Activated naive CD4-positive, alpha-beta T cell treated with anti-CD3 and anti-CD28 coated beads, Interleukin-2, amount 10 ng/mL, durations not matched to agents 7 days and 5 days (primary cell): ENCODE measurements at regions not wholly inside any gene's neighbourhood (a gene's known extent, or its start where the extent isn't known, plus 50 kb on each side); places are given as distances from the start of the nearest gene placed in this dataset.
"Not testable (repeated sequence)": the region's sequence is repeated elsewhere in the genome, so short reads cannot be mapped to it uniquely, and the experiment has no call there.

Source experiments
- CTCF ChIA-PET: fragments of 350-600 bp; sonication (Branson Sonifier 250); formaldehyde crosslinking; loops from one replicate; lab custom pipeline; 2021; ENCODE audit warnings: antibody characterized with exemption; lab: Charles Lee
- DNase-seq: peaks from one replicate; pipeline ENCODE4 v3.0.0-alpha.2; 2020
- H3K27ac Mint-ChIP-seq: one replicate; pipeline ENCODE4 v1.8.0; 2021; ENCODE audit warnings: mild to moderate bottlenecking, moderate library complexity, mixed read lengths
- H3K27me3 Mint-ChIP-seq: one replicate; pipeline ENCODE4 v1.8.0; 2021; ENCODE audit warnings: mild to moderate bottlenecking, mixed read lengths
- H3K36me3 Mint-ChIP-seq: one replicate; pipeline ENCODE4 v1.8.0; 2021; ENCODE audit warnings: mixed read lengths
- H3K4me1 Mint-ChIP-seq: one replicate; pipeline ENCODE4 v1.8.0; 2021; ENCODE audit warnings: mixed read lengths
- H3K4me3 Mint-ChIP-seq: one replicate; pipeline ENCODE4 v1.8.0; 2021; ENCODE audit warnings: mild to moderate bottlenecking, moderate library complexity, mixed read lengths
- H3K9me3 Mint-ChIP-seq: one replicate; pipeline ENCODE4 v1.8.0; 2021; ENCODE audit warnings: mixed read lengths

DNA sequence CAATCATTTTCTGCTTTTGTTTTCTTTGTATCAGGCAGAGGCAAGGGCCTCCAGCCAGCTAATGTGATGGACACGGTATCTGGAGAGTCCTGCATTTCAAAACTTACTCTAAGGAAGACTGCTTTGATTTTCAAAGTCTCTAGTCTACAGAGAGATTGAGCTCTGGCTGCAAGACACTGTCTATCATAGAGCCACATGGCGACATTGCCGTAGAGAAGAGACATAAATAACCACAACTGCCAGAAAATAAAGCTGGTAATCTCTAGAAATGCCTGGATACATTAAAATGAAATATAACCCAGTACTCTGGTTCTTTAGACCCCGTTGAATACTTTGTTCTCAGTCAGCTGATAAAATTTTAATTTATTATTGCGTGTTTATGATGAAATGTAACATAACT lies 90.8 kb downstream of the OTUD1 start:
- peaks cover 8% of the 10 kb centered on the region for H3K4me1 Mint-ChIP-seq
- CTCF ChIA-PET = interaction anchor here (1.0 to 7.5 kb wide), 10 partner anchors 9 to 236 kb away, joined by 3 to 78 read pairs (median 6); no protein-coding TSS in a partner anchor

GRCh38 chr10:23530079-23530478 lies 91.2 kb downstream of the OTUD1 start:
- CTCF ChIA-PET = interaction anchor here (1.1 to 7.5 kb wide), 8 partner anchors 9 to 236 kb away, joined by 3 to 78 read pairs (median 9); no protein-coding TSS in a partner anchor
- Mint-ChIP-seq H3K4me3 (no peak overlapping the region), H3K9me3 (no peaks in the 10 kb centered on the region), H3K27ac (no peak overlapping the region), H3K27me3 (no peaks in the 10 kb centered on the region), H3K4me1 (peaks cover 9% of the 10 kb centered on the region), H3K36me3 (no peaks in the 10 kb centered on the region)
- no peak for DNase-seq

More for the DNA sequence above, 90.8 kb downstream of the OTUD1 start:
- Mint-ChIP-seq H3K36me3 (no peaks in the 10 kb centered on the region), H3K4me3 (no peak overlapping the region), H3K27me3 (no peaks in the 10 kb centered on the region), H3K9me3 (no peaks in the 10 kb centered on the region), H3K27ac (no peak overlapping the region)
- DNase-seq = no peak

DNA sequence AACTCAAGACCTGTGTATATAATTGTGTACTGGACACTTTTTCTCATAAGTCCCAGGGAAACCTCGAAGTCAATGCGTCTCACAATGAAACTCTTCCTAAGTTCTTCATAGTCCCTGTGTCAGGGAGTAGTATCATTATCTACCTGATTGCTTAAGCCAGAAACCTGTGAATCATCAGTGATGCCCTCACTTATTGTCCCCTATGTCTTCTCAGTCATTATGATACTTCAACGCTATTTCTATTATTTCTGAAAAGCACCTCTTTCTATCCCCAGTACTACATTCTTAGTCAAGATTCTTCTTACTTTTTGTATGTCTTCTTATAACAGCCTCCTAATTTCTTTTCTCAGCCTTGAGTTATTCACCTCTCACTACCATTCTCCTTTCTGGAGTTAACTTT lies 94.3 kb downstream of the OTUD1 start:
- Mint-ChIP-seq H3K4me3 (no peak overlapping the region), H3K4me1 (peaks cover 18% of the 10 kb centered on the region), H3K36me3 (peaks cover 3% of the 10 kb centered on the region), H3K9me3 (no peaks in the 10 kb centered on the region), H3K27me3 (no peaks in the 10 kb centered on the region), H3K27ac (peak overlapping the region; percentile 12)
- CTCF ChIA-PET = no interaction called here
- no peak for DNase-seq

GRCh38 chr10:23534326-23534725 lies 95.5 kb downstream of the OTUD1 start:
- H3K27ac Mint-ChIP-seq = peak overlapping the region; percentile 0
- no peaks in the 10 kb centered on the region for H3K27me3 Mint-ChIP-seq
- peak; percentile 24 for DNase-seq
- peaks cover 4% of the 10 kb centered on the region for H3K36me3 Mint-ChIP-seq
- H3K4me1 Mint-ChIP-seq = peaks cover 25% of the 10 kb centered on the region
- CTCF ChIA-PET = interaction anchor here (1.0 kb wide), 1 partner anchor 220 kb away, joined by 4 read pairs; no protein-coding TSS in a partner anchor
- H3K4me3 Mint-ChIP-seq = no peak overlapping the region
- H3K9me3 Mint-ChIP-seq = no peaks in the 10 kb centered on the region

GRCh38 chr10:23534761-23535160 lies 95.9 kb downstream of the OTUD1 start:
- peaks cover 7% of the 10 kb centered on the region for H3K36me3 Mint-ChIP-seq
- no peaks in the 10 kb centered on the region for H3K27me3 Mint-ChIP-seq
- H3K9me3 Mint-ChIP-seq = peaks cover 2% of the 10 kb centered on the region
- H3K4me1 Mint-ChIP-seq = peaks cover 29% of the 10 kb centered on the region
- H3K4me3 Mint-ChIP-seq = no peak overlapping the region
- no peak overlapping the region for H3K27ac Mint-ChIP-seq
- no peak for DNase-seq
- CTCF ChIA-PET = interaction anchor here (1.0 kb wide), 1 partner anchor 220 kb away, joined by 4 read pairs; no protein-coding TSS in a partner anchor

GRCh38 chr10:23535381-23535780 lies 96.5 kb downstream of the OTUD1 start:
- peaks cover 35% of the 10 kb centered on the region for H3K4me1 Mint-ChIP-seq
- no peak overlapping the region for H3K4me3 Mint-ChIP-seq
- no peak overlapping the region for H3K27ac Mint-ChIP-seq
- no peak for DNase-seq
- CTCF ChIA-PET = no interaction called here
- H3K36me3 Mint-ChIP-seq = peaks cover 7% of the 10 kb centered on the region
- no peaks in the 10 kb centered on the region for H3K27me3 Mint-ChIP-seq
- peaks cover 2% of the 10 kb centered on the region for H3K9me3 Mint-ChIP-seq

DNA sequence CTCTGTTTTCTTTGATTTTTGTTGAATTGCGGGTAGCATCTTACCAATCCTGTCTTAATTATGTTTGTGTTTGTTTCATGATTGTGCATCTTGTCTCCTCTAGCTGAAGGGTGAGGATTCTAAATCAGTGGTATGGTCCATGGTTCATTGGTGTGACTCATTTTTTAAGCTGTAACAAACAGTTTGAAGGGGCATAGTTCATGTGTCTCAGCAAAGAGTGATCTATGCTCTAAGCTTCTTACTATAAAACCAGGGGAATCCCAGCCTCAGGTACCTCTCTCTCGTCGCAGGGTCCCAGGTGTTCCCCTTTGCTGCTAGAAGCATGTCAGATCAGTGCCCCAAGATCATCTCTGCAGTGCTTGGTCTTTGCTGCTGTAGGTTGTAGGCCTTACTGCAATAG lies 100.1 kb downstream of the OTUD1 start:
- Mint-ChIP-seq H3K27ac (no peak overlapping the region), H3K4me1 (peaks cover 45% of the 10 kb centered on the region), H3K4me3 (no peak overlapping the region)

GRCh38 chr10:23540401-23541030 lies 101.6 kb downstream of the OTUD1 start:
- peak; percentile 25 for DNase-seq
- Mint-ChIP-seq H3K9me3 (peaks cover 2% of the 10 kb centered on the region), H3K4me1 (peaks cover 39% of the 10 kb centered on the region), H3K27ac (peak overlapping the region; percentile 80), H3K36me3 (peaks cover 7% of the 10 kb centered on the region), H3K27me3 (no peaks in the 10 kb centered on the region), H3K4me3 (no peak overlapping the region)
- CTCF ChIA-PET = interaction anchor here (1.2 to 2.9 kb wide), 6 partner anchors 11 to 247 kb away, joined by 3 to 9 read pairs (median 5); no protein-coding TSS in a partner anchor

More for the DNA sequence above, 100.1 kb downstream of the OTUD1 start:
- Mint-ChIP-seq H3K36me3 (peaks cover 7% of the 10 kb centered on the region), H3K27me3 (no peaks in the 10 kb centered on the region), H3K9me3 (peaks cover 2% of the 10 kb centered on the region)
- no peak for DNase-seq
- CTCF ChIA-PET = interaction anchor here (0.9 to 2.9 kb wide), 4 partner anchors 9 to 381 kb away, joined by 3 to 9 read pairs (median 3); no protein-coding TSS in a partner anchor

- H3K4me3 Mint-ChIP-seq = no peak overlapping the region
- DNase-seq = no peak
- H3K36me3 Mint-ChIP-seq = peaks cover 4% of the 10 kb centered on the region
- no peak overlapping the region for H3K27ac Mint-ChIP-seq
- peaks cover 2% of the 10 kb centered on the region for H3K9me3 Mint-ChIP-seq
- CTCF ChIA-PET = no interaction called here
- peaks cover 26% of the 10 kb centered on the region for H3K4me1 Mint-ChIP-seq
- no peaks in the 10 kb centered on the region for H3K27me3 Mint-ChIP-seq
These were observed 105.0 kb downstream of the OTUD1 start for GRCh38 chr10:23543691-23544380.

- H3K27me3 Mint-ChIP-seq, H3K36me3 Mint-ChIP-seq, DNase-seq, H3K27ac Mint-ChIP-seq, H3K9me3 Mint-ChIP-seq, H3K4me1 Mint-ChIP-seq, H3K4me3 Mint-ChIP-seq: not testable (repeated sequence)
- CTCF ChIA-PET = interaction anchor here (1.5 kb wide), 1 partner anchor 10 kb away, joined by 3 read pairs; no protein-coding TSS in a partner anchor
These were observed 107.0 kb downstream of the OTUD1 start for GRCh38 chr10:23545866-23546265.

- DNase-seq = no peak
- Mint-ChIP-seq H3K36me3 (no peaks in the 10 kb centered on the region), H3K4me3 (no peak overlapping the region), H3K27ac (no peak overlapping the region), H3K9me3 (peaks cover 1% of the 10 kb centered on the region), H3K4me1 (no peaks in the 10 kb centered on the region), H3K27me3 (no peaks in the 10 kb centered on the region)
- CTCF ChIA-PET = interaction anchor here (1.2 kb wide), 2 partner anchors 10 to 15 kb away, joined by 3 read pairs; no protein-coding TSS in a partner anchor
These were observed 118.0 kb downstream of the OTUD1 start for GRCh38 chr10:23556727-23557440.

DNA sequence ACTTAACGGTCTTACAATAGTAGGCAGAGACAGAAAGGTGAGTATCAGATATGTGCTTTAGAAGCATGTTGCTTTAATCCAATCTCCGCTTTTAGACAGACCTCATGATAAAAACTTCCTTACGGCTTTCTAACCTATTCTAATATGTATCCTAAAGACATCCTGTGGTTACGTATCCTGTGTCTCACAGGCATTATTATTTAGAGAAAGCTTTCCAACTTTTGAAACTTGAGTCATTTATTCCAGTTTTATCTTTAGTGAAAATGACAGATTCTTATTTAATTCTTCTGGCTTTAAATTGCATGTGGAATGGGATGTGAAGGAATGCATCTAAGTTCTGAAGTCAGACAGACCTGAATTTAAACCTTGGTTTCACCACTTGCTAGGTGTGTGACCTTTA lies 118.9 kb downstream of the OTUD1 start:
- CTCF ChIA-PET = interaction anchor here (1.2 kb wide), 1 partner anchor 16 kb away, joined by 3 read pairs; no protein-coding TSS in a partner anchor
- Mint-ChIP-seq H3K4me1 (no peaks in the 10 kb centered on the region), H3K27ac (no peak overlapping the region), H3K4me3 (no peak overlapping the region), H3K9me3 (peaks cover 1% of the 10 kb centered on the region), H3K36me3 (no peaks in the 10 kb centered on the region), H3K27me3 (no peaks in the 10 kb centered on the region)
- DNase-seq = no peak

DNA sequence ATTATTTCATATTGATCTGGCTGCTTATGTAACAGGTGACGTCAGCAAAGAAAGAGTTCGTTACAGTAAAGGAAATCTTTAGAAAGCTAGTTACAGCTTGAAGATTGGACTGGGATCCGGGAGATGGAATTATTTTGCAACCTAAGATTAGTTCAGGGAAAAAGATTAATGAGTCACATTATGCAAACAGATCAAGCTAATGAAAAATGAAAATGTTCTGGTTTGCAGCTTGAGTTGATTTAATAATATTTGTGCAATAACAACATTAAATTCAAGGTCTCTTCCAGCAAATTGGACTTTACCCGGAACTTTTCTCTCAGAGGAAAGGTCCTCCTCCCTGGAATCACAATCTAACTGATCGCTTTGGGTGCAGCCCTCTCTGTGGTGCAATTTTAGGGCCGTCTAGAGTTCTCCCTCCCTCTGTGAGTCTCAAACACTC lies 119.5 kb downstream of the OTUD1 start:
- H3K36me3 Mint-ChIP-seq = no peaks in the 10 kb centered on the region
- no peak for DNase-seq
- no peaks in the 10 kb centered on the region for H3K27me3 Mint-ChIP-seq
- CTCF ChIA-PET = interaction anchor here (1.2 kb wide), 1 partner anchor 16 kb away, joined by 3 read pairs; no protein-coding TSS in a partner anchor
- H3K9me3 Mint-ChIP-seq = peaks cover 1% of the 10 kb centered on the region
- no peak overlapping the region for H3K27ac Mint-ChIP-seq
- H3K4me3 Mint-ChIP-seq = no peak overlapping the region
- no peaks in the 10 kb centered on the region for H3K4me1 Mint-ChIP-seq

DNA sequence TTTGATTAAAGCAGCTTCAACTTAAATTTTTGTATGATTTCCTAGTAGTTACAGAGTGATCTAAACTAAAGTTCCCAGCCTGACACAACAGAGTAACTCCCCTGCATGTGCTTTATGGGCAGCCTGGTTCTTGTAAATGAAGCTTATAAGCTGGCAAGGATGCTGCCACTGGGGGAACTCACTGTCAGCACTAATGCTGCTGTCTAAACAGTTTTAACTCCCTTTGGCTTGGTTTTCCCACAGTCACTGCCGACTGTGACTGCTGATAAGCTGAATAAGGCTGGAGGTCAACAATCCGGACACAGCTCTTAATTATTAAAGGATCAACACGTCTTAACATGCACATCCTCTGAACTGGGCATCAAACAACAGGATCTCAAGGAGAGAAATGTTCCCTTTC lies 130.1 kb downstream of the OTUD1 start:
- Mint-ChIP-seq H3K9me3 (peaks cover 18% of the 10 kb centered on the region), H3K36me3 (peaks cover 1% of the 10 kb centered on the region), H3K4me1 (no peaks in the 10 kb centered on the region), H3K27me3 (no peaks in the 10 kb centered on the region), H3K4me3 (no peak overlapping the region), H3K27ac (no peak overlapping the region)
- CTCF ChIA-PET = no interaction called here
- no peak for DNase-seq
